ENCODE measurements at regions not wholly inside any gene's neighbourhood (a gene's known extent, or its start where the extent isn't known, plus 50 kb on each side); places are given as distances from the start of the nearest gene placed in this dataset.

DNA sequence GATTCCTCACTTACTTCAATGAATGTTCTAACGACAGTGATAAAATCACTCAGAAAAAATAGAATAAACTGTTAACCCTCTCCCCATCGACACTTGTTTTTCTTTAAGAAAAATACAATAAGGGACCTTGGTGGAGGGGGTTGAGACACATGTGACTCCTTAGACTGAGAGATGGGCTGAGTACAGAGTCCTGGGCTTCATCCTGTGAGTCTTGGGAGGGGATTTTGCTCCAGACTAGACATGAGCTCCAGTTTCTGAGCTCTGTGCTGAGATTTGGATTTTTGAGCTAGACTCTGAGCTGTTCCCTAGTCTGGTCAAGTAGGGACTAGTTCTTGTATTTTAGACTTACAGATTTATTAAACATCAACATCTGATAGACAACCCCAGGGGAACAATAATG is 241.5 kb upstream of the MVB12B start:
- no peak overlapping the region for H3K4me3 ChIP-seq (replicated peaks; ENCODE audit: low read depth, low read length)
- TF ChIP-seq, protein P1, sequence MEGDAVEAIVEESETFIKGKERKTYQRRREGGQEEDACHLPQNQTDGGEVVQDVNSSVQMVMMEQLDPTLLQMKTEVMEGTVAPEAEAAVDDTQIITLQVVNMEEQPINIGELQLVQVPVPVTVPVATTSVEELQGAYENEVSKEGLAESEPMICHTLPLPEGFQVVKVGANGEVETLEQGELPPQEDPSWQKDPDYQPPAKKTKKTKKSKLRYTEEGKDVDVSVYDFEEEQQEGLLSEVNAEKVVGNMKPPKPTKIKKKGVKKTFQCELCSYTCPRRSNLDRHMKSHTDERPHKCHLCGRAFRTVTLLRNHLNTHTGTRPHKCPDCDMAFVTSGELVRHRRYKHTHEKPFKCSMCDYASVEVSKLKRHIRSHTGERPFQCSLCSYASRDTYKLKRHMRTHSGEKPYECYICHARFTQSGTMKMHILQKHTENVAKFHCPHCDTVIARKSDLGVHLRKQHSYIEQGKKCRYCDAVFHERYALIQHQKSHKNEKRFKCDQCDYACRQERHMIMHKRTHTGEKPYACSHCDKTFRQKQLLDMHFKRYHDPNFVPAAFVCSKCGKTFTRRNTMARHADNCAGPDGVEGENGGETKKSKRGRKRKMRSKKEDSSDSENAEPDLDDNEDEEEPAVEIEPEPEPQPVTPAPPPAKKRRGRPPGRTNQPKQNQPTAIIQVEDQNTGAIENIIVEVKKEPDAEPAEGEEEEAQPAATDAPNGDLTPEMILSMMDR (IDR thresholded peaks at IDR 0.05; ENCODE audit: low read length, missing control alignments): no peak
- DNase-seq (ENCODE audit: low read depth): no peak

DNA sequence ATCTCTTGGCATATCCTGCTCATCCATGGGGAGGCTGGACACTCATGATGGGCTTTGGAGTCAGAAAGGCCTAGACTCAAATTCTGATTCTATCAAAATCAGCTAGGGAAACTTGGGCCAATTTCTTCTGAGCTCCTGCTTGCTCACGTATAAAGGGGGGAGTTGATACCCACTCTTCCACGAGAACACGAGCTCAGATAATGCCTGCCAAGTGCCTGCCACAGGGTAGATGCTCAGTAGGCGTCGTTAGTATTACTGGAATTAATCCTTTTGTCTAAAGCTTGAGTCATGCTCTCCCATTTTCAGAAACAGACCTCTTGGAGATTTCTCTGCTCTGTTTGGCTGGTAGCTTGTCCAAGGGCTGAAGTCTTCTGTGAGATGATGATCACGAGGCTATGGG is 238.3 kb upstream of the MVB12B start:
- no peak for DNase-seq (ENCODE audit: low read depth)
- TF ChIP-seq, protein P1 (IDR thresholded peaks at IDR 0.05; ENCODE audit: low read length, missing control alignments): no peak
- no peak overlapping the region for H3K4me3 ChIP-seq (replicated peaks; ENCODE audit: low read depth, low read length)

DNA sequence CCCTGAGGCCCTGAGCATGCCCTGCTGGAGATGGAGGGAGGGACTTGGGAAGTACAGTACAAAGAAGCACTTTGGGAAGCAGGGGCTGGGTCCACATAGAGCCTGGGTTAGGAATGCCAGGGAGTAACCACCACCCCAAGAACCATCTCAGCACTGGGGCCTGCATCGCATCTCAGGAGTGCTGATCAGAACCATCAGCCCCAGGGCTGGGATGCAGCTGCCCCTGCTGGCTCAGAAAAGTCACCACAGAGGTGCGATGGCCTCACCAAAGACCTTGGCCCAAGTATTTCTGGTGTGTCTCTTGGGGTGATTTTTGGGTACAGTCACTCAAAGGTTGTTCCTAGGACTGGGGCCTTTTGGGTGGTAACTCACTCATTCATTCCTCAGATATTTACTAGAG is 236.8 kb upstream of the MVB12B start:
- TF ChIP-seq, protein P1 (IDR thresholded peaks at IDR 0.05; ENCODE audit: low read length, missing control alignments): no peak
- no peak overlapping the region for H3K4me3 ChIP-seq (replicated peaks; ENCODE audit: low read depth, low read length)
- no peak for DNase-seq (ENCODE audit: low read depth)

DNA sequence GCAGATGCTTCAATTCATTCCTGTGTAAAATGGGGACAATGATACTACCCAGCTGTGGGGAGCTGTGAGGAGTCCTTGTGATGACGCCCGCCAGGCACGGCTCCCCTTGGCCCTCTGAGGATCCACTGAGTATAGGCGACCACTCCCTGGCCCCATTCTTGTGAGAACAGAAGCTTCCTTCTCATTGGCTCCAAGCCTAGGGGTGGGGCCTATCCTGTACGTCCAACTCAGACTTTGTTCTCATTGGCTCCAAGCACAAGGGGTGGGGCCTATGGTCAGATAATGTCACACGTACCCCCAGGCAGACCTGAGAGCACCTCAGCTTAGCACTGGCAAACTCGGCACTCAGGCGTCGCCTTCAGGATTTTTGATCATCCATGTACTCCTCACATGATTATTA is 232.9 kb upstream of the MVB12B start:
- DNase-seq (ENCODE audit: low read depth): no peak
- no peak overlapping the region for H3K4me3 ChIP-seq (replicated peaks; ENCODE audit: low read depth, low read length)
- TF ChIP-seq, protein P1 (IDR thresholded peaks at IDR 0.05; ENCODE audit: low read length, missing control alignments): no peak

DNA sequence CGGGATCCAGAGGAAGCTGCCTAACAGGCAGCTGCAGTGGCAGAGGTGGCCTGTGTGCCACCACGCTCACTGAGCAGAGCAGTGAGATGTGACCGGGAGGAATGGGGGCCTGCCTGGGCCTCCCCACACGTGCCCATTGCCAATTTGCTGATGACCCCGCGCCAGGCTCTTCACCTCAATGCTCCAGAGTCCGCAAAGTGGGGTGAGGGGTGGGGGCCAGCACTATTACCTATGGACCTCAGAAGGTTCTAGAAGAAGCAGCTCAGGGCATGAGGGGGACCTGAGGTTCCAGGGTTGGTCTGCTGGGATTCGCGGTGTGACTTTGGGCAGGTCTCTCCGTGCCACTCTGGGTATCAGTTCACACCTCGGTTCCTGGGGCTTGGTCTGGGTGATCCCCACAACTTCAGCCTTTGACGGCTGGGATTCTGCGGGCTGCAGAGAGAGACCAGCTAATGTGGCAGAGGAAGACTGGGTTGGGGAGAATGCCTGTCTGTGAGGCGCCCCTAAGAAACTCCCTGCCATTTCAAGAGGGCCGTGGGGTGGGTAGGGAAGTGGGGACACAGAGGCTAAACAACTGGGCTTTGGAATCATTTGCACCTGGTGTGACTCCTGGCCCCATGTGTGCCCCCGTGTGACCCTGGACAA is 231.0 kb upstream of the MVB12B start:
- H3K4me3 ChIP-seq (replicated peaks; ENCODE audit: low read depth, low read length): no peak overlapping the region
- TF ChIP-seq, protein P1 (IDR thresholded peaks at IDR 0.05; ENCODE audit: low read length, missing control alignments): no peak
- DNase-seq (ENCODE audit: low read depth): no peak

DNA sequence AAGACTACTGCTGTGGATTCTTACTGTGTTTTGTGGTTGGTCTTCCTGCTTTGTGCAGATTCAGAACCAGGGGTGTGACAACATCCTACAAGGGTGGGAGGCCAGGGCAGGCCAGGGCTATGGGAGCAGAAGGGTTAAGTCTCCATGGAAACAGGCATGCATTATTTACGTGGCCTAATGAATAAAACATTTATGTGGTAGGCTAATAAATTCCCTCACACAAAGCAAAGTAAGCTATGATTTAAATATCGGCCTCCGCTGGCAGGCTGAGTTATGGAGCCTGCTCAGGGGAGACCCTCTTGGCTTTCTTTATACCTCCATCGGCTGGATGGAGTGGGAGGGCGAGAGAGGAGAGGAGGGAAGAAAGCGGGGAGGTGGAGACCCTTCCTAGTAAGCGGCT is 230.3 kb upstream of the MVB12B start:
- TF ChIP-seq, protein P1 (IDR thresholded peaks at IDR 0.05; ENCODE audit: low read length, missing control alignments): no peak
- H3K4me3 ChIP-seq (replicated peaks; ENCODE audit: low read depth, low read length): no peak overlapping the region
- no peak for DNase-seq (ENCODE audit: low read depth)

DNA sequence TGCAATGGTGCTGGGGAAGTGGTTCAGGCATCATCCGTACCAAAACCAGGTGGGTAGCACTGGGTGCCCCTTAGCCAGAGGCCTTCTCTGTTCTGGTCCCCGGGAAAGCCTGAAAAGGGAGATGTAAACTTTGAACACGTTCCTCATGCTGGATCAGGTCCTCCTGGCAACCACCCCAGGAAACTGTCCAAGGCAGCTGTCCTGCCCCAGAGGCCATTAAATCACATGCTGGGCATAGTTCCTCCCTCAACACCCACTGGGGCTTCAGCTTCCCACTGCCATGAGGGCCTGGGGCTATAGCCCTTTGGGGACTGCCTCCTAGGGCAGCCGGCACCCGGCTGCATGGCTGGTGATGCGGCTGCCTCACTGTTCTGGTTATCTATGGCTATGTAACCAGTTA is 228.9 kb upstream of the MVB12B start:
- DNase-seq (ENCODE audit: low read depth): no peak
- H3K4me3 ChIP-seq (replicated peaks; ENCODE audit: low read depth, low read length): no peak overlapping the region
- TF ChIP-seq, protein P1 (IDR thresholded peaks at IDR 0.05; ENCODE audit: low read length, missing control alignments): no peak
